Fibroblast of lung (primary cell): ENCODE measurements at regions not wholly inside any gene's neighbourhood (a gene's known extent, or its start where the extent isn't known, plus 50 kb on each side); places are given as distances from the start of the nearest gene placed in this dataset.

Experiments
- DNase-seq, 2 donors: peaks; one replicate each; pipeline versions ENCODE4 v3.0.0 to v3.0.0-alpha.2; 2010; ENCODE audit warnings: low read depth in 2 of 2
- H2AFZ ChIP-seq: 2 replicates; pipeline ENCODE4 v1.5.1; 2012; ENCODE audit warnings: low read length, control low read depth, inconsistent platforms
- H3K27ac ChIP-seq: 2 replicates; pipeline ENCODE4 v1.5.1; 2011; ENCODE audit warnings: low read length, control low read depth; ENCODE audit not compliant: insufficient read depth
- H3K27me3 ChIP-seq: 2 replicates; pipeline ENCODE4 v1.5.1; 2011; ENCODE audit warnings: mild to moderate bottlenecking, low read length; ENCODE audit not compliant: control insufficient read depth, insufficient read depth
- H3K36me3 ChIP-seq: 2 replicates; pipeline ENCODE4 v1.5.1; 2011; ENCODE audit warnings: low read length; ENCODE audit not compliant: control insufficient read depth, insufficient read depth
- H3K4me1 ChIP-seq: 2 replicates; pipeline ENCODE4 v1.5.1; 2011; ENCODE audit warnings: low read length; ENCODE audit not compliant: control insufficient read depth, insufficient read depth; ENCODE audit errors: extremely low read depth
- H3K4me2 ChIP-seq: 2 replicates; pipeline ENCODE4 v1.5.1; 2011; ENCODE audit warnings: low read length, control low read depth; ENCODE audit not compliant: insufficient read depth; ENCODE audit errors: extremely low read depth
- H3K4me3 ChIP-seq, 4 experiments: fragments of 200-600 bp in 1 of 4; sonication (generic) in 1 of 4; replicated peaks in 1 of 4; 2 replicates each; pipeline ENCODE4 v1.5.1; 2011 to 2016; ENCODE audit warnings: low read length in 4 of 4, low read depth in 3 of 4, mild to moderate bottlenecking in 3 of 4, control low read depth in 2 of 4, inconsistent platforms in 1 of 4, mixed read lengths in 1 of 4; ENCODE audit not compliant: insufficient read depth in 1 of 4; ENCODE audit errors: control extremely low read depth in 1 of 4
- H3K79me2 ChIP-seq: 2 replicates; pipeline ENCODE4 v1.5.1; 2012; ENCODE audit warnings: mild to moderate bottlenecking, low read length, inconsistent platforms; ENCODE audit not compliant: control insufficient read depth, insufficient read depth
- H3K9ac ChIP-seq: 2 replicates; pipeline ENCODE4 v1.5.1; 2011; ENCODE audit warnings: mild to moderate bottlenecking, low read length, control low read depth; ENCODE audit not compliant: insufficient read depth
- H3K9me3 ChIP-seq: 2 replicates; pipeline ENCODE4 v1.5.1; 2012; ENCODE audit warnings: low read depth, low read length; ENCODE audit not compliant: control insufficient read depth, insufficient read depth
- H4K20me1 ChIP-seq: 2 replicates; pipeline ENCODE4 v1.5.1; 2011; ENCODE audit warnings: low read length; ENCODE audit not compliant: control insufficient read depth, insufficient read depth; ENCODE audit errors: extremely low read depth
- EZH2 ChIP-seq: IDR thresholded peaks from 2 replicates; pipeline ENCODE4 v1.5.1; 2012; ENCODE audit warnings: low read length, control low read depth, mild to moderate bottlenecking; ENCODE audit errors: missing control alignments
- TF ChIP-seq, protein P1 (sequence below), 2 donors: IDR thresholded peaks in 1 of 2; conservative IDR thresholded peaks in 1 of 2; 1 replicate in 1 of 2; 2 replicates in 1 of 2; pipeline ENCODE4 v1.5.1; 2011 to 2012; ENCODE audit warnings: low read length in 2 of 2, control low read depth in 1 of 2, inconsistent platforms in 1 of 2, low read depth in 1 of 2, mild to moderate bottlenecking in 1 of 2

GRCh38 chr18:47585914-47586313, 334.5 kb upstream of the SKOR2 start:
- DNase-seq: no peak
- no peak for TF ChIP-seq EZH2
- TF ChIP-seq, protein P1, sequence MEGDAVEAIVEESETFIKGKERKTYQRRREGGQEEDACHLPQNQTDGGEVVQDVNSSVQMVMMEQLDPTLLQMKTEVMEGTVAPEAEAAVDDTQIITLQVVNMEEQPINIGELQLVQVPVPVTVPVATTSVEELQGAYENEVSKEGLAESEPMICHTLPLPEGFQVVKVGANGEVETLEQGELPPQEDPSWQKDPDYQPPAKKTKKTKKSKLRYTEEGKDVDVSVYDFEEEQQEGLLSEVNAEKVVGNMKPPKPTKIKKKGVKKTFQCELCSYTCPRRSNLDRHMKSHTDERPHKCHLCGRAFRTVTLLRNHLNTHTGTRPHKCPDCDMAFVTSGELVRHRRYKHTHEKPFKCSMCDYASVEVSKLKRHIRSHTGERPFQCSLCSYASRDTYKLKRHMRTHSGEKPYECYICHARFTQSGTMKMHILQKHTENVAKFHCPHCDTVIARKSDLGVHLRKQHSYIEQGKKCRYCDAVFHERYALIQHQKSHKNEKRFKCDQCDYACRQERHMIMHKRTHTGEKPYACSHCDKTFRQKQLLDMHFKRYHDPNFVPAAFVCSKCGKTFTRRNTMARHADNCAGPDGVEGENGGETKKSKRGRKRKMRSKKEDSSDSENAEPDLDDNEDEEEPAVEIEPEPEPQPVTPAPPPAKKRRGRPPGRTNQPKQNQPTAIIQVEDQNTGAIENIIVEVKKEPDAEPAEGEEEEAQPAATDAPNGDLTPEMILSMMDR (conservative IDR thresholded peaks at IDR 0.05 in 1 of 2, IDR thresholded peaks at IDR 0.05 in 1 of 2; ENCODE audit: low read depth in 1 of 2, low read length in 2 of 2): no peak
- Histone ChIP-seq H3K4me2 (no peak overlapping the region), H3K9ac (no peak overlapping the region), H3K9me3 (no peaks in the 10 kb centered on the region), H3K27me3 (no peaks in the 10 kb centered on the region), H2AFZ (no peak overlapping the region), H3K27ac (no peak overlapping the region), H3K36me3 (no peaks in the 10 kb centered on the region), H3K79me2 (no peaks in the 10 kb centered on the region), H3K4me3 (no peak overlapping the region), H3K4me1 (no peaks in the 10 kb centered on the region), H4K20me1 (no peaks in the 10 kb centered on the region)

DNA sequence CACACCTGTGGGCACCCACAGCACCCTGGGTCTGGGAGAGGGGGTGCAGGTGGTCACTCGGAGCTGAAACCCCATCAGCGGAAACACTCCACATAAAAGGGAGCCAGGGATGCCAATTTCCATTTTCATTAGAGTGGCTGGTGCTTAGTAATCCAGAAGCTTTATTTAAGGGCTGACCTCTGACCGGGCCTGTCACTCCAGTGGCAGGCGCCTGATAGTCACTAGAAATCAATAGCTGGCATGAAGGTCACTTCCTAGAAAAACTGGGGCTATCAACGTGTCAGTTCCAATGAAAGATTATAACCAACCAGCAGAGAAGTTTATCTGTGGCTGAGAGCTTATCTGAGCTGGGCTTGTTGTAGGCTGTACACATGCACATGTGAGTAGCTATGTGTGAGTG, 333.7 kb upstream of the SKOR2 start:
- Histone ChIP-seq H3K9me3 (no peaks in the 10 kb centered on the region), H3K36me3 (no peaks in the 10 kb centered on the region), H3K79me2 (no peaks in the 10 kb centered on the region)

GRCh38 chr18:47582093-47582492, 330.6 kb upstream of the SKOR2 start:
- H3K9me3 ChIP-seq: no peaks in the 10 kb centered on the region
- no peak overlapping the region for H2AFZ ChIP-seq
- no peaks in the 10 kb centered on the region for H4K20me1 ChIP-seq
- no peak overlapping the region for H3K27ac ChIP-seq
- no peaks in the 10 kb centered on the region for H3K79me2 ChIP-seq
- no peaks in the 10 kb centered on the region for H3K4me1 ChIP-seq
- H3K4me2 ChIP-seq: no peak overlapping the region
- no peaks in the 10 kb centered on the region for H3K27me3 ChIP-seq
- no peaks in the 10 kb centered on the region for H3K36me3 ChIP-seq
- TF ChIP-seq EZH2: no peak
- TF ChIP-seq, protein P1 (conservative IDR thresholded peaks at IDR 0.05 in 1 of 2, IDR thresholded peaks at IDR 0.05 in 1 of 2; ENCODE audit: low read depth in 1 of 2, low read length in 2 of 2): no peak
- no peak overlapping the region for H3K9ac ChIP-seq
- no peak for DNase-seq
- no peak overlapping the region for H3K4me3 ChIP-seq

More for the DNA sequence above, 333.7 kb upstream of the SKOR2 start:
- H3K27ac ChIP-seq: no peak overlapping the region
- no peak overlapping the region for H2AFZ ChIP-seq
- DNase-seq: no peak
- no peak for TF ChIP-seq EZH2
- TF ChIP-seq, protein P1 (conservative IDR thresholded peaks at IDR 0.05 in 1 of 2, IDR thresholded peaks at IDR 0.05 in 1 of 2; ENCODE audit: low read depth in 1 of 2, low read length in 2 of 2): no peak
- H3K4me1 ChIP-seq: no peaks in the 10 kb centered on the region
- no peak overlapping the region for H3K4me2 ChIP-seq
- no peaks in the 10 kb centered on the region for H3K27me3 ChIP-seq
- no peaks in the 10 kb centered on the region for H4K20me1 ChIP-seq
- no peak overlapping the region for H3K9ac ChIP-seq
- no peak overlapping the region for H3K4me3 ChIP-seq
